ENCODE measurements at regions not wholly inside any gene's neighbourhood (a gene's known extent, or its start where the extent isn't known, plus 50 kb on each side); places are given as distances from the start of the nearest gene placed in this dataset.

- DNase-seq (ENCODE audit: low read depth): no peak
Observed at GRCh38 chr22:48088251-48088650, 1325.8 kb downstream of the TBC1D22A start.

GRCh38 chr22:48085901-48086645, 1323.6 kb downstream of the TBC1D22A start:
- no peak for DNase-seq (ENCODE audit: low read depth)

- DNase-seq (ENCODE audit: low read depth): no peak
Observed at GRCh38 chr22:48084729-48085050, 1322.2 kb downstream of the TBC1D22A start.

GRCh38 chr22:48084041-48084728, 1321.7 kb downstream of the TBC1D22A start:
- no peak for DNase-seq (ENCODE audit: low read depth)

- DNase-seq (ENCODE audit: low read depth): no peak
Observed at GRCh38 chr22:48083502-48083901, 1321.1 kb downstream of the TBC1D22A start.

GRCh38 chr22:48082284-48082683, 1319.8 kb downstream of the TBC1D22A start:
- DNase-seq (ENCODE audit: low read depth): no peak

- no peak for DNase-seq (ENCODE audit: low read depth)
Observed at GRCh38 chr22:48081281-48081680, 1318.8 kb downstream of the TBC1D22A start.

GRCh38 chr22:48080316-48081165, 1318.1 kb downstream of the TBC1D22A start:
- DNase-seq (ENCODE audit: low read depth): no peak

- DNase-seq (ENCODE audit: low read depth): no peak
Observed at GRCh38 chr22:48079505-48080290, 1317.2 kb downstream of the TBC1D22A start.

GRCh38 chr22:48078825-48079224, 1316.4 kb downstream of the TBC1D22A start:
- DNase-seq (ENCODE audit: low read depth): no peak

- DNase-seq (ENCODE audit: low read depth): no peak
Observed at GRCh38 chr22:48077699-48078098, 1315.2 kb downstream of the TBC1D22A start.

GRCh38 chr22:48076008-48076407, 1313.6 kb downstream of the TBC1D22A start:
- no peak for DNase-seq (ENCODE audit: low read depth)

- DNase-seq (ENCODE audit: low read depth): no peak
Observed at GRCh38 chr22:48075604-48076003, 1313.2 kb downstream of the TBC1D22A start.

- no peak for DNase-seq (ENCODE audit: low read depth)
Observed at GRCh38 chr22:48072777-48073176, 1310.3 kb downstream of the TBC1D22A start.

GRCh38 chr22:48071828-48072227, 1309.4 kb downstream of the TBC1D22A start:
- DNase-seq (ENCODE audit: low read depth): no peak

- no peak for DNase-seq (ENCODE audit: low read depth)
Observed at GRCh38 chr22:48071305-48071704, 1308.9 kb downstream of the TBC1D22A start.

- DNase-seq (ENCODE audit: low read depth): no peak
Observed at GRCh38 chr22:48070760-48071159, 1308.3 kb downstream of the TBC1D22A start.

- no peak for DNase-seq (ENCODE audit: low read depth)
Observed at GRCh38 chr22:48070083-48070482, 1307.6 kb downstream of the TBC1D22A start.

- DNase-seq (ENCODE audit: low read depth): no peak
Observed at GRCh38 chr22:48069256-48069655, 1306.8 kb downstream of the TBC1D22A start.

- no peak for DNase-seq (ENCODE audit: low read depth)
Observed at GRCh38 chr22:48068323-48068885, 1306.0 kb downstream of the TBC1D22A start.

GRCh38 chr22:48065892-48066291, 1303.4 kb downstream of the TBC1D22A start:
- DNase-seq (ENCODE audit: low read depth): no peak
